Peyer's patch (tissue), 4 donors: ENCODE measurements at regions not wholly inside any gene's neighbourhood (a gene's known extent, or its start where the extent isn't known, plus 50 kb on each side); places are given as distances from the start of the nearest gene placed in this dataset.

ENCODE experiments used
- DNase-seq, 3 donors: peaks; one replicate each; pipeline ENCODE4 v3.0.0-alpha.2; 2017 to 2019
- H3K27ac ChIP-seq, 4 donors: fragments of 200-600 bp; sonication (generic); one replicate each; pipeline ENCODE4 v1.5.1; 2016 to 2019
- H3K27me3 ChIP-seq, 2 donors: fragments of 200-600 bp; sonication (generic); one replicate each; pipeline ENCODE4 v1.5.1; 2019
- H3K36me3 ChIP-seq, 3 donors: fragments of 200-600 bp; sonication (generic); one replicate each; pipeline ENCODE4 v1.5.1; 2016 to 2019
- H3K4me1 ChIP-seq, 4 donors: fragments of 200-600 bp; sonication (generic); one replicate each; pipeline ENCODE4 v1.5.1; 2016 to 2019
- H3K4me3 ChIP-seq, 4 donors: fragments of 200-600 bp; sonication (generic); 1 replicate in 3 of 4; 2 replicates in 1 of 4; pipeline ENCODE4 v1.5.1; 2016 to 2019; ENCODE audit warnings: mild to moderate bottlenecking in 1 of 4
- H3K9me3 ChIP-seq, 4 donors: fragments of 200-600 bp; sonication (generic); one replicate each; pipeline ENCODE4 v1.5.1; 2016 to 2019; ENCODE audit warnings: mild to moderate bottlenecking in 1 of 4
- POLR2A ChIP-seq, 2 donors: fragments of 450-650 bp; IDR thresholded peaks; one replicate each; pipeline ENCODE4 v1.5.1; 2017; ENCODE audit warnings: antibody characterized with exemption in 2 of 2, mild to moderate bottlenecking in 2 of 2, moderate library complexity in 2 of 2
- TF ChIP-seq, protein P1 (sequence below), 6 experiments: fragments of 450-650 bp in 4 of 6; fragments of 200-600 bp in 2 of 6; sonication (generic) in 1 of 6; IDR thresholded peaks; one replicate each; pipeline ENCODE4 v1.5.1; 2017 to 2019; ENCODE audit warnings: antibody characterized with exemption in 6 of 6, mild to moderate bottlenecking in 3 of 6, moderate library complexity in 1 of 6

DNA sequence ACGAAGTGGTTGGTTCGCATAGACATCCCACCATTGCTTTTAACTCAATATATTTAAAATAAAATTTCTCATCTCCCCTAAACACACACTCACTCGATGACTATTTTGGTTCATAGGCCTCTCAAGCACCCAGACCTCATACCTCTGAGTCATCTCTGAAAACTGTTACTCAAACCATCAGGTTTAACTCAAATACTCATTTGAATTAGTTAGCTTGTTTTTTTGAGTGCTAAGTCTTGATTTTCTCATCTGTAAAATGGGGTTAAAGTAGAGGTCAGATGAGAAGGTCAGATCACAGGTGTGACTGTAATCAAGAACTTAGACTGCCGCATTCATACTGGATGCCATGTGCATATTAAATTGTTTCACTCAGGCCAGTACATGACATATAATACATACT lies 243.9 kb upstream of the TENT5A start:
- Histone ChIP-seq H3K27me3 (no peaks in the 10 kb centered on the region), H3K4me3 (no peak overlapping the region), H3K4me1 (no peaks in the 10 kb centered on the region), H3K27ac (no peak overlapping the region), H3K9me3 (no peaks in the 10 kb centered on the region), H3K36me3 (no peaks in the 10 kb centered on the region)
- TF ChIP-seq POLR2A (IDR thresholded peaks at IDR 0.05) = no peak
- TF ChIP-seq, protein P1, sequence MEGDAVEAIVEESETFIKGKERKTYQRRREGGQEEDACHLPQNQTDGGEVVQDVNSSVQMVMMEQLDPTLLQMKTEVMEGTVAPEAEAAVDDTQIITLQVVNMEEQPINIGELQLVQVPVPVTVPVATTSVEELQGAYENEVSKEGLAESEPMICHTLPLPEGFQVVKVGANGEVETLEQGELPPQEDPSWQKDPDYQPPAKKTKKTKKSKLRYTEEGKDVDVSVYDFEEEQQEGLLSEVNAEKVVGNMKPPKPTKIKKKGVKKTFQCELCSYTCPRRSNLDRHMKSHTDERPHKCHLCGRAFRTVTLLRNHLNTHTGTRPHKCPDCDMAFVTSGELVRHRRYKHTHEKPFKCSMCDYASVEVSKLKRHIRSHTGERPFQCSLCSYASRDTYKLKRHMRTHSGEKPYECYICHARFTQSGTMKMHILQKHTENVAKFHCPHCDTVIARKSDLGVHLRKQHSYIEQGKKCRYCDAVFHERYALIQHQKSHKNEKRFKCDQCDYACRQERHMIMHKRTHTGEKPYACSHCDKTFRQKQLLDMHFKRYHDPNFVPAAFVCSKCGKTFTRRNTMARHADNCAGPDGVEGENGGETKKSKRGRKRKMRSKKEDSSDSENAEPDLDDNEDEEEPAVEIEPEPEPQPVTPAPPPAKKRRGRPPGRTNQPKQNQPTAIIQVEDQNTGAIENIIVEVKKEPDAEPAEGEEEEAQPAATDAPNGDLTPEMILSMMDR (IDR thresholded peaks at IDR 0.05) = no peak
- DNase-seq = no peak

DNA sequence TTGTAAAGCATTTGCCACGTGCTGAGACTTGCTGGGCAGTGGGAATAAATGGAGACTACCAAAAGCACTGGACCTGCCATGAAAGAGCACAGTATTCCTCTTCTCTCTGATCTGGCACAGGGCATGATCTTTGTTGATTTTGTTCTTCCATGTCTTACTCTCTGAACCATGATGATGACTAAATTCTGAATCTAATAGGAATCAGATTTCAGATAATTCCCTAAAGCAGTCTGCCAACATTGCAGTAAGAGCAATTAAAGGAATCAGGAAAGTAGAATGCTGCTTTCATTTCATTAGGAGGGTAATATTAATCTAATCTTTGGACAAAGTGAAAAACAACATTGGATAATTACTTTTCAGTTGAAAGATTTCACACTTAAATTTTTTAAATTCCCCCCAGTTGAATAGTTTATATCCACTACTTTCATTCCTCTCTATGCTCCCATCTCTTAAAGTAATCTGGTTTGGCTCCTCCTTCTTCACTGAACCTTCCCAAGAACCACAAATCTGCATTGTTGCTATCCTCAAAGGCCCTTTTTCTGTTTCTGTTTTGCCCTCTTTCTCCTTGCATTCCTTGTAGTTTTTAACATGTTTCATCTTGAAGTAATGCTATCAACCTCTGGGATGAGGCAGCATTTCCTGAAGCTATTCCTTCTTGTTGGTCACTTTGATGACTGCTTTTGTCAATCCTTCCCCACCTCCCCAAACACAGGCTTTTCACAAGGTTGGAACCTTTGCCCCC lies 243.2 kb upstream of the TENT5A start:
- TF ChIP-seq, protein P1 (IDR thresholded peaks at IDR 0.05) = no peak
- TF ChIP-seq POLR2A (IDR thresholded peaks at IDR 0.05) = no peak
- H3K4me1 ChIP-seq = no peaks in the 10 kb centered on the region
- H3K27me3 ChIP-seq = no peaks in the 10 kb centered on the region
- H3K27ac ChIP-seq = no peak overlapping the region
- H3K4me3 ChIP-seq = no peak overlapping the region
- no peak for DNase-seq
- H3K9me3 ChIP-seq = no peaks in the 10 kb centered on the region
- H3K36me3 ChIP-seq = no peaks in the 10 kb centered on the region

DNA sequence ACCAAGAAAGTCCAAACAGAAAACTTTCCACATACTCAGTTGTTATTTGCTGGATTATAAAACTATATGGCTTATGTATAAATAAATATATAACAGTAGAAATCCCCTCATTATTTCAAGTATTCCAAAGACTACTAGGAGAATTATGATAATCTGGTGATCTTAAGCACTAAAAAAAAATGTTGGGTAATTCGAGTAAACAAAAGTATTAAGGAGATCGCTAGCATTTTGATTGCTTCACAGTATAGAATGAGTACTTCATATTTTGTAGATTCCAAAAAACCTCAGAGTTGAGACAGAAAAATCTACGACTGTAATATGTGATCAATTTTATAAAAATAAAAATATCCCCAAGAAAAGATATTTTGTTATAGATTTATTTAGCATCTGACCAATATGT lies 236.4 kb upstream of the TENT5A start:
- Histone ChIP-seq H3K9me3 (no peaks in the 10 kb centered on the region), H3K27ac (no peak overlapping the region), H3K27me3 (no peaks in the 10 kb centered on the region), H3K36me3 (no peaks in the 10 kb centered on the region), H3K4me1 (no peaks in the 10 kb centered on the region), H3K4me3 (no peak overlapping the region)
- TF ChIP-seq POLR2A (IDR thresholded peaks at IDR 0.05) = no peak
- TF ChIP-seq, protein P1 (IDR thresholded peaks at IDR 0.05) = no peak
- no peak for DNase-seq

DNA sequence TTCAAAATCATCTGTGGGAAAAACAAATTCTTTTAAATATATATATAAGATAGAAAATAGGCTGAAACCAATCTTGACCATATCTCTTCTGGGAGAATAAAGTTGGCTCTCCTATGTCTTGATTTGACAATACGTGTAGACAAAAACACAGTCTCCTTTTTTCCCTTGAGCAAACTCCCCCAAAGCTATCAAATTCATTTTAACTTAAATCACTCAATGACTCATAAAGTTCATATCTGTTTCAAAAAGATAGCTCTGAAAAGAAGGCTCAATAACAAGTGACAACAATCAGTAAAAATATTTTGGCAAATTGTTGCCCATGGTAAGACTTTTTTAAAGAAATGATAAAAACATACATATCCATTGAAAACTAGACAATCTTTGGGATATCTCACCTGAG lies 236.0 kb upstream of the TENT5A start:
- Histone ChIP-seq H3K4me3 (no peak overlapping the region), H3K27me3 (no peaks in the 10 kb centered on the region), H3K27ac (no peak overlapping the region), H3K9me3 (no peaks in the 10 kb centered on the region), H3K36me3 (no peaks in the 10 kb centered on the region), H3K4me1 (no peaks in the 10 kb centered on the region)
- DNase-seq = no peak
- TF ChIP-seq, protein P1 (IDR thresholded peaks at IDR 0.05) = no peak
- TF ChIP-seq POLR2A (IDR thresholded peaks at IDR 0.05) = no peak

DNA sequence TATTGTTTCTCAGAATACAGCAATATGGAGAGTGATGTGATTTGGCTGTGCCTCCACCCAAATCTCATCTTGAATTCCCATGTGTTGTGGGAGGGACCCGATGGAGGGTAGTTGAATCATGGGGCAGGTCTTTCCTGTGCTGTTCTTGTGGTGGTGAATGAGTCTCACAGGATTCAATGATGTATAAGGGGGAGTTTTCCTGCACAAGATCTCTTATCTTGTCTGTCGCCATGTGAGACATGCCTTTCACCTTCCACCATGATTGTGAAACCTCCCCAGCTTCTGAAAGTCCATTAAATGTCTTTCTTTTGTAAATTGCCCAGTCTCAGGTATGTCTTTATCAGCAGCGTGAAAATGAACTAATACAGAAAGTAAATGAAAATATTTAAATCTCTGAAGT lies 234.8 kb upstream of the TENT5A start:
- H3K4me1 ChIP-seq = no peaks in the 10 kb centered on the region
- no peak overlapping the region for H3K27ac ChIP-seq
- H3K36me3 ChIP-seq = no peaks in the 10 kb centered on the region
- DNase-seq = no peak
- no peak overlapping the region for H3K4me3 ChIP-seq
- TF ChIP-seq, protein P1 (IDR thresholded peaks at IDR 0.05) = no peak
- TF ChIP-seq POLR2A (IDR thresholded peaks at IDR 0.05) = no peak
- no peaks in the 10 kb centered on the region for H3K9me3 ChIP-seq
- no peaks in the 10 kb centered on the region for H3K27me3 ChIP-seq

DNA sequence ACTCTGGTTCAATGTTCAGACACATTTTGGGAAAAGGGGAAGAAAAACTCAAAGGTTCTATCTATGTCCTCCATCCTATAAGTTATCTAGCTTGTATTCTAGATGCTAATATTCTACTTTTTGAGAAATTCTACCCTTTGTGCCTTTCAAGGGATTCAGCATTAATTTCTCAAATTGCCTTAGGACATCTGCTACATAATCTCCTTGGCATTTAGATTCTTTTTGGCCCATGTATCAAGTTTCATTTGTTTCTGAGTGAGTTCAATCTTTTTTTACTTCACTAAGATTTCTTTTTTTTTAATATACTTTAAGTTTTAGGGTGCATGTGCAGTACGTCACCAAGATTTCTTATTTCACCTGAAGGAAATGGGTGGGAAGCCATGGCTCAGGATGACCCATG lies 232.7 kb upstream of the TENT5A start:
- Histone ChIP-seq H3K4me3 (no peak overlapping the region), H3K9me3 (no peaks in the 10 kb centered on the region), H3K27me3 (no peaks in the 10 kb centered on the region), H3K27ac (no peak overlapping the region), H3K4me1 (no peaks in the 10 kb centered on the region), H3K36me3 (no peaks in the 10 kb centered on the region)
- DNase-seq = no peak
- TF ChIP-seq, protein P1 (IDR thresholded peaks at IDR 0.05) = no peak
- no peak for TF ChIP-seq POLR2A (IDR thresholded peaks at IDR 0.05)
